GM12878 (cell line): ENCODE measurements at regions not wholly inside any gene's neighbourhood (a gene's known extent, or its start where the extent isn't known, plus 50 kb on each side); places are given as distances from the start of the nearest gene placed in this dataset.
A peak's percentile ranks its signal among the peaks of the same experiment; 100 is the strongest.

ENCODE experiments used
- ATAC-seq: fragments of 200-7000 bp; cut with Tn5 transposase; 3 replicates; pipeline ENCODE4 v1.9.1; 2020; ENCODE audit warnings: mild to moderate bottlenecking, moderate library complexity
- BruUV-seq: library from RNA; stranded (reverse); fragments of 400-500 nt; replicated peaks from 2 replicates; lab custom pipeline; 2021; lab: Mats Ljungman, UMichigan
- CTCF ChIA-PET: fragments of 300-600 bp; sonication (Branson Sonifier 250); formaldehyde crosslinking; extraction: SDS; loops from one replicate; lab custom pipeline; 2021; ENCODE audit warnings: inconsistent platforms; lab: Yijun Ruan, JAX
- POLR2A ChIA-PET: fragments of 350-600 bp; formaldehyde crosslinking; extraction: SDS; loops from one replicate; lab custom pipeline; 2021; ENCODE audit warnings: inconsistent platforms; lab: Charles Lee
- RAD21 ChIA-PET: fragments of 300-600 bp; sonication (Branson Sonifier 250); formaldehyde crosslinking; loops from one replicate; lab custom pipeline; 2023; ENCODE audit warnings: antibody characterized with exemption; ENCODE audit not compliant: unreplicated experiment; lab: Charles Lee
- SMC1A ChIA-PET: fragments of 300-600 bp; sonication (Branson Sonifier 250); formaldehyde crosslinking; loops from one replicate; lab custom pipeline; 2023; ENCODE audit not compliant: unreplicated experiment, uncharacterized antibody; lab: Charles Lee
- DNase-seq: peaks from one replicate; pipeline ENCODE4 v3.0.0-alpha.2; 2011; ENCODE audit warnings: low read depth, low spot score
- FAIRE-seq: peaks from 3 replicates; lab custom pipeline; 2011; peaks lifted over from hg19 to GRCh38; lab: Jason Lieb, UNC
- H2AFZ ChIP-seq: 2 replicates; pipeline ENCODE4 v1.6.0; 2011; ENCODE audit warnings: low read depth, low read length, control low read depth; ENCODE audit not compliant: control insufficient read depth
- H3K27ac ChIP-seq: 2 replicates; pipeline ENCODE4 v1.5.1; 2011; ENCODE audit warnings: control low read depth; ENCODE audit not compliant: control insufficient read depth, insufficient read depth
- H3K27me3 ChIP-seq, 2 experiments: replicated peaks in 1 of 2; 2 replicates each; pipeline versions ENCODE4 v1.6.0 to v1.6.1; 2011; ENCODE audit warnings: low read length in 1 of 2; ENCODE audit not compliant: control insufficient read depth in 2 of 2, insufficient read depth in 2 of 2
- H3K36me3 ChIP-seq, 2 experiments: 2 replicates each; pipeline ENCODE4 v1.5.1; 2011; ENCODE audit warnings: low read length in 1 of 2; ENCODE audit not compliant: control insufficient read depth in 2 of 2, insufficient read depth in 2 of 2
- H3K4me1 ChIP-seq: 2 replicates; pipeline ENCODE4 v1.6.1; 2011; ENCODE audit warnings: mild to moderate bottlenecking, low read length, moderate library complexity, mixed read lengths; ENCODE audit not compliant: control insufficient read depth, insufficient read depth
- H3K4me2 ChIP-seq: 2 replicates; pipeline ENCODE4 v1.6.0; 2011; ENCODE audit warnings: control low read depth; ENCODE audit not compliant: control insufficient read depth, insufficient read depth
- H3K4me3 ChIP-seq: fragments of 200-600 bp; sonication (generic); 2 replicates; pipeline ENCODE4 v1.5.1; 2016
- H3K79me2 ChIP-seq: 2 replicates; pipeline ENCODE4 v1.6.0; 2011; ENCODE audit warnings: low read length; ENCODE audit not compliant: control insufficient read depth, insufficient read depth
- H3K9ac ChIP-seq: 2 replicates; pipeline ENCODE4 v1.8.0; 2011; ENCODE audit warnings: low read length, control low read depth, mixed read lengths; ENCODE audit not compliant: control insufficient read depth, insufficient read depth
- H3K9me3 ChIP-seq: replicated peaks from 3 replicates; pipeline ENCODE4 v1.5.1; 2011; ENCODE audit warnings: mild to moderate bottlenecking, low read length; ENCODE audit not compliant: control insufficient read depth, insufficient read depth
- H4K20me1 ChIP-seq: 2 replicates; pipeline ENCODE4 v1.6.0; 2011; ENCODE audit not compliant: control insufficient read depth, insufficient read depth
- ATF7 ChIP-seq: fragments of 450-650 bp; IDR thresholded peaks from 2 replicates; pipeline ENCODE4 v1.6.1; 2016; ENCODE audit warnings: low read depth, mild to moderate bottlenecking
- CBFB ChIP-seq: IDR thresholded peaks from 2 replicates; pipeline ENCODE4 v1.6.1; 2016; ENCODE audit warnings: antibody characterized with exemption, low read depth
- CHD2 ChIP-seq: IDR thresholded peaks from 2 replicates; pipeline ENCODE4 v1.6.1; 2011; ENCODE audit warnings: low read depth, low read length, improper control_type of control experiment, borderline replicate concordance
- KDM1A ChIP-seq: fragments of 200-600 bp; sonication (generic); IDR thresholded peaks from 2 replicates; pipeline ENCODE4 v1.6.1; 2016; ENCODE audit warnings: borderline replicate concordance
- MYB ChIP-seq: fragments of 150-350 bp; IDR thresholded peaks from 2 replicates; pipeline ENCODE4 v1.6.1; 2014; ENCODE audit warnings: mild to moderate bottlenecking, low read depth, low read length, borderline replicate concordance
- NR2F1 ChIP-seq: fragments of 450-650 bp; conservative IDR thresholded peaks from 2 replicates; pipeline ENCODE4 v1.6.1; 2017; ENCODE audit warnings: mild to moderate bottlenecking
- SREBF2 ChIP-seq: IDR thresholded peaks from 2 replicates; pipeline ENCODE4 v1.6.1; 2012; ENCODE audit warnings: mild to moderate bottlenecking, low read length
- YY1 ChIP-seq: IDR thresholded peaks from 2 replicates; pipeline ENCODE4 v1.6.1; 2011; ENCODE audit warnings: low read depth, mild to moderate bottlenecking, low read length
- whole genome bisulfite sequencing: methylation state at CpG from one replicate; pipeline ENCODE4 v1.1.6; 2016; ENCODE audit warnings: low lambda C conversion rate; ENCODE audit not compliant: insufficient replicate concordance, insufficient coverage; ENCODE audit errors: missing lambda C conversion rate; 5-methylcytosine and 5-hydroxymethylcytosine counted together
- in situ Hi-C: fragments of 300-500 bp; cut with MboI; formaldehyde crosslinking; loops from 9 replicates; pipeline ENCODE4 v1.14.3; 2018; ENCODE audit warnings: mixed read lengths
- intact Hi-C: fragments of 100-400 bp; cut with micrococcal nuclease; formaldehyde crosslinking; loops from one replicate; pipeline ENCODE4 v1.14.2; 2022; ENCODE audit not compliant: unreplicated experiment
- TF ChIP-seq, protein P1 (sequence below): IDR thresholded peaks from 2 replicates; pipeline ENCODE4 v1.6.1; 2012; ENCODE audit warnings: low read length, inconsistent platforms

DNA sequence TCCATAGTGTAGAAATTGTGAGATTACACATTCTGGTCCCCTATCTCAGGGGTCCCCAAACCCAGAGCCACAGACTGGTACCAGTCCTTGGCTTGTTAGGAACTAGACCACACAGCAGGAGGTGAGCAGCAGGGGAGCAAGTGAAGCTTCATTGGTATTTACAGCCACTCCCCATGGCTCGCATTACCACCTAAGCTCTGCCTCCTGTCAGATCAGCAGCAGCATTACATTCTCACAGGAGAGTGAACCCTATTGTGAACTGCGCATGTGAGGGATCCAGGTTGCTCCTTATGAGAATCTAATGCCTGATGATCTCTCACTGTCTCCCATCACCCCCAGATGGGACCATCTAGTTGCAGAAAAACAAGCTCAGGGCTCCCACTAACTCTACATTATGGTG lies 229.7 kb upstream of the IRF2BP2 start:
- 100% methylated on average over 2 of the region's 2 CpGs for WGBS
- CTCF ChIA-PET = interaction anchor here (0.7 to 2.0 kb wide), 6 partner anchors 41 to 340 kb away, joined by 3 to 12 read pairs (median 4); no protein-coding TSS in a partner anchor
- Histone ChIP-seq H3K4me1 (peaks cover 48% of the 10 kb centered on the region), H3K27me3 (no peaks in the 10 kb centered on the region), H3K9ac (no peak overlapping the region), H4K20me1 (no peaks in the 10 kb centered on the region), H3K36me3 (no peaks in the 10 kb centered on the region), H3K27ac (no peak overlapping the region), H3K79me2 (no peaks in the 10 kb centered on the region), H3K9me3 (no peaks in the 10 kb centered on the region), H3K4me2 (no peak overlapping the region), H2AFZ (peak overlapping the region; percentile 48), H3K4me3 (no peak overlapping the region)
- FAIRE-seq = no peak
- BruUV-seq = no TSS peak
- POLR2A ChIA-PET = interaction anchor here (1.6 to 1.9 kb wide), 2 partner anchors 13 to 96 kb away, joined by 3 to 10 read pairs; no protein-coding TSS in a partner anchor
- in situ Hi-C loops = loop anchor here (5.0 to 25.0 kb wide), 5 partner anchors 102 to 337 kb away; partner anchors contain the start of gene IRF2BP2
- intact Hi-C loops = loop anchor here (2.0 kb wide), 1 partner anchor 149 kb away; no protein-coding TSS in a partner anchor
- DNase-seq = no peak
- RAD21 ChIA-PET = interaction anchor here (0.8 to 10.5 kb wide), 10 partner anchors 11 to 299 kb away, joined by 3 to 155 read pairs (median 5); partner anchors contain the start of gene IRF2BP2
- ATAC-seq = no peak
- SMC1A ChIA-PET = interaction anchor here (0.5 to 14.0 kb wide), 16 partner anchors 18 to 340 kb away, joined by 3 to 143 read pairs (median 5); partner anchors contain the start of gene IRF2BP2
- TF ChIP-seq ATF7 = no peak
- TF ChIP-seq, protein P1, sequence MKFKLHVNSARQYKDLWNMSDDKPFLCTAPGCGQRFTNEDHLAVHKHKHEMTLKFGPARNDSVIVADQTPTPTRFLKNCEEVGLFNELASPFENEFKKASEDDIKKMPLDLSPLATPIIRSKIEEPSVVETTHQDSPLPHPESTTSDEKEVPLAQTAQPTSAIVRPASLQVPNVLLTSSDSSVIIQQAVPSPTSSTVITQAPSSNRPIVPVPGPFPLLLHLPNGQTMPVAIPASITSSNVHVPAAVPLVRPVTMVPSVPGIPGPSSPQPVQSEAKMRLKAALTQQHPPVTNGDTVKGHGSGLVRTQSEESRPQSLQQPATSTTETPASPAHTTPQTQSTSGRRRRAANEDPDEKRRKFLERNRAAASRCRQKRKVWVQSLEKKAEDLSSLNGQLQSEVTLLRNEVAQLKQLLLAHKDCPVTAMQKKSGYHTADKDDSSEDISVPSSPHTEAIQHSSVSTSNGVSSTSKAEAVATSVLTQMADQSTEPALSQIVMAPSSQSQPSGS = no peak
- TF ChIP-seq NR2F1 = no peak
- no peak for TF ChIP-seq CBFB
- no peak for TF ChIP-seq SREBF2
- no peak for TF ChIP-seq KDM1A
- no peak for TF ChIP-seq CHD2
- TF ChIP-seq MYB = no peak
- no peak for TF ChIP-seq YY1
